ENCODE measurements at regions not wholly inside any gene's neighbourhood (a gene's known extent, or its start where the extent isn't known, plus 50 kb on each side); places are given as distances from the start of the nearest gene placed in this dataset.

DNA sequence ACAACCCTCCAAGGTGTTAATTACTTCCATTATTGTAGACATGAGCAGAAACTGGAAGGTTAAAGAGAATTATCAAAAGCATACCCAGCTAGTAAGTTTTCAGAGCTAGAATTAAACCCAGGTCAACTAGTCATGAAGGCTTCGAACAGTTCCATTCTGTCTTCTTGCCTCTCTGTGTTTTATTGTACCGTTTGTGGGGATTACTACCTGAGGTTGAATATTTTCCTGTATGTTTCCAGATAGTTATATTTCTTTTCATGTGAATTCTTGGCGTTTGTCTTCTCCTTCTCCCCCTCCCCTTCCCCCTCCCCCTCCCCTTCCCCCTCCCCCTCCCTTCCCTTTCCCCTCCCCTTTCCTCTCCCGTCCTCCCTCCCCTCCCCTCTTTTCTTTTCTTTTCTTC, 218.0 kb upstream of the GALNT17 start:
- no peak overlapping the region for H3K4me3 ChIP-seq
- no peaks in the 10 kb centered on the region for H3K9me3 ChIP-seq
- intact Hi-C loops (cut with DNase I; ENCODE audit: low total_unique reads), result loop anchor here (2.0 kb wide), 1 partner anchor 59 kb away; no protein-coding TSS in a partner anchor
- H3K27ac ChIP-seq, result no peak overlapping the region
- H3K36me3 ChIP-seq, result no peaks in the 10 kb centered on the region
- TF ChIP-seq, protein P1, sequence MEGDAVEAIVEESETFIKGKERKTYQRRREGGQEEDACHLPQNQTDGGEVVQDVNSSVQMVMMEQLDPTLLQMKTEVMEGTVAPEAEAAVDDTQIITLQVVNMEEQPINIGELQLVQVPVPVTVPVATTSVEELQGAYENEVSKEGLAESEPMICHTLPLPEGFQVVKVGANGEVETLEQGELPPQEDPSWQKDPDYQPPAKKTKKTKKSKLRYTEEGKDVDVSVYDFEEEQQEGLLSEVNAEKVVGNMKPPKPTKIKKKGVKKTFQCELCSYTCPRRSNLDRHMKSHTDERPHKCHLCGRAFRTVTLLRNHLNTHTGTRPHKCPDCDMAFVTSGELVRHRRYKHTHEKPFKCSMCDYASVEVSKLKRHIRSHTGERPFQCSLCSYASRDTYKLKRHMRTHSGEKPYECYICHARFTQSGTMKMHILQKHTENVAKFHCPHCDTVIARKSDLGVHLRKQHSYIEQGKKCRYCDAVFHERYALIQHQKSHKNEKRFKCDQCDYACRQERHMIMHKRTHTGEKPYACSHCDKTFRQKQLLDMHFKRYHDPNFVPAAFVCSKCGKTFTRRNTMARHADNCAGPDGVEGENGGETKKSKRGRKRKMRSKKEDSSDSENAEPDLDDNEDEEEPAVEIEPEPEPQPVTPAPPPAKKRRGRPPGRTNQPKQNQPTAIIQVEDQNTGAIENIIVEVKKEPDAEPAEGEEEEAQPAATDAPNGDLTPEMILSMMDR (IDR thresholded peaks at IDR 0.05), result no peak
- no peak for DNase-seq
- H3K4me1 ChIP-seq, result no peaks in the 10 kb centered on the region
- H3K27me3 ChIP-seq, result no peaks in the 10 kb centered on the region

DNA sequence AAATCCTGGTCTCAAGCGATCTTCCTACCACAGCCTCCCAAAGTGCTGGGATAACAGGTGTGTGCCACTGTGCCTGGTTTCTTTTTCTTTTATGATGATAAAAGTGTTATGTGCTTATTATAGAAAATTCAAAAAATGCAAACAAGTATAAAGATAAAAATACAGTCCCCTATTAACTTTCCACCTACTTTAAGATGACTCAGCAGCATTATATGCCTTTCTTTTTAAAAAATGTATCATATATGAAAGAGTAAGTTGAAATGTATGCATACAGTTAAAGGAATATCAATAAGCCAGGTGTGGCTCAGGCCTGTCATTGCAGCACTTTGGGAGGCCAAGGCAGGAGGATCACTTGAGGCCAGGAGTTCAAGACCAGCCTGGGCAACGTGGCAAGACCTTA, 216.9 kb upstream of the GALNT17 start:
- Histone ChIP-seq H3K4me3 (no peak overlapping the region), H3K27ac (no peak overlapping the region), H3K27me3 (no peaks in the 10 kb centered on the region), H3K36me3 (no peaks in the 10 kb centered on the region), H3K9me3 (no peaks in the 10 kb centered on the region), H3K4me1 (no peaks in the 10 kb centered on the region)
- intact Hi-C loops (cut with DNase I; ENCODE audit: low total_unique reads), result no loop called here
- TF ChIP-seq, protein P1 (IDR thresholded peaks at IDR 0.05), result no peak
- DNase-seq, result peak in 1 of 2 donors; percentile 3

DNA sequence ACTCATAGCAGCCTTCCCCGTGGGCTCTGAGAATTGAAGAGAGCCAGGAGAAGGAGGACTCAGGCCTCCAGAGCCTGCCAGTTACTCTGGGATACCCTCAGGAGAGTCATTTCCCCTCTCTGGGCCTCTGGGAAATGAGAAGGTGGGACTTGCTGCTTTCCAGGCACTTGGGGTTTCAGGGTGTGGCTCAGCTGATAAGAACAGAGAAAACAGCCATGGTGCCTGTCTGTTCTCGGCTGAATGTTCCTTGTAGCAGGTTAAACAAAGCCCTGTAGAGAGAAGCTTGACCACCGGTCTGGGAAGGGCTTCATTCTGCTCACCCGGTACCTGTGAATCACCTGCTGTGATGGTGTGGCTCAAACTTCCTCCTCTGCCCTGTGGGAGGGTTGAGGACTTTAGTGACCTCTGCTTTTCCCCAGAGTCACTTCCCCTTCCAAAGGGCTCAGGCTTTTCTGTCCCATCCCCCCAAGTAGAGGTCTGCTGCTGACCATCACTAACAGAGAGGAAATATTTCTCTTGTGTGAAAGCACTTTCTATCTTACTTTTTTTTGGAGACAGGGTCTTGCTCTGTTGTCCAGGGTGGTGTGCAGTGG, 212.4 kb upstream of the GALNT17 start:
- Histone ChIP-seq H3K36me3 (no peaks in the 10 kb centered on the region), H3K9me3 (no peaks in the 10 kb centered on the region), H3K27ac (no peak overlapping the region), H3K4me3 (no peak overlapping the region), H3K27me3 (no peaks in the 10 kb centered on the region), H3K4me1 (no peaks in the 10 kb centered on the region)
- DNase-seq, result peak in 1 of 2 donors; percentile 7
- TF ChIP-seq, protein P1 (IDR thresholded peaks at IDR 0.05), result no peak
- intact Hi-C loops (cut with DNase I; ENCODE audit: low total_unique reads), result no loop called here

DNA sequence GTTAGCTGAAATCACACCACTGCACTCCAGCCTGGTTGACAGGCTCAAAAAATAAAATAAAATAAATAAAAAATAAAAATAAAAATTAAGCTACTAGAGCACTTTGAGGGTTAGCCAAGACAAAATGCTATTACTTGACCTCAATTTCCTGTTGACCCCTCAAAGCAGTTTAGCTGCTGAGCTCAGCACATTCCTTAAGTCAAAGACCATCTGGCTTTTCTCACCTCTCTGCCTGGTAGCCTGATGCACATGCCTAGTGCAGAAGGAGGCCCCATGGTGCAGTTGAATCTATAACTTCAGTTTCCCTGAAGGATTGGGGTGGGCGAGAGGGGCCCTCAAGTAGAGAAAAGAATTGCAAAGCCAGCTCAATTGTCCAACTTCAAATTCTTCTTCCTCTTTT, 211.1 kb upstream of the GALNT17 start:
- TF ChIP-seq, protein P1 (IDR thresholded peaks at IDR 0.05), result no peak
- intact Hi-C loops (cut with DNase I; ENCODE audit: low total_unique reads), result no loop called here
- Histone ChIP-seq H3K27ac (no peak overlapping the region), H3K4me3 (no peak overlapping the region), H3K9me3 (no peaks in the 10 kb centered on the region), H3K4me1 (no peaks in the 10 kb centered on the region), H3K36me3 (no peaks in the 10 kb centered on the region), H3K27me3 (no peaks in the 10 kb centered on the region)
- no peak for DNase-seq

DNA sequence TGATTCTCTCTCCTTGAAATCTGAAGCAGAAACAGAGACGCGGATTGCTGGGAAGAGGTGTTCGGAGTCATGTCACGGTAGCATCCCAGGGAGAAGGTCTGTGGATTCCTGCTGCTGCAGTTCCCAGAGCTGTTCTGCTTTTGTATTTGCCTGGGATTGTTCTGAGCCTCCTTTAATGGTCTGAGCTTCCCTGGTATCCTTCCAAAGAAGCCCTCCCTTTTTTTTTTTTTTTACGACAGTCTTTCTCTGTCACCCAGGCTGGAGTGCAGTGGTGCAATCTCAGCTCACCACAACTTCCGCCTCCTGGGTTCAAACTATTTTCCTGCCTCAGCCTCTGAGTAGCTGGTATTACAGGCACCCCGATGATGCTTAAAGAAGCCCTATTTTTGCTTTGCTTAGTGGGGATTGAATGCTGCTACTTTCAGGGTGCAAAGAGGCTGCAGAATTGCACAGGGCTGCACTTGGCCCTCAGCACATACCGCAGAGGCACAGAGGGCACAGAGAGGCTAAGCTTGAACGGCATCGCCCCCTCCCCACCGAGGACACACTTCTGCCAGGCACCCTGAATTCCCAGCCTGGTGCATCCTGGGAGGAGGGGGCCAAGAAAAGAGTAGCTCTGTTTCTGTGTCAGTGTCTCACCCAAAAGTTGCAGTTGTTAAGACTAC, 208.6 kb upstream of the GALNT17 start:
- Histone ChIP-seq H3K9me3 (no peaks in the 10 kb centered on the region), H3K36me3 (no peaks in the 10 kb centered on the region), H3K27me3 (no peaks in the 10 kb centered on the region), H3K27ac (no peak overlapping the region), H3K4me1 (no peaks in the 10 kb centered on the region), H3K4me3 (no peak overlapping the region)
- intact Hi-C loops (cut with DNase I; ENCODE audit: low total_unique reads), result no loop called here
- TF ChIP-seq, protein P1 (IDR thresholded peaks at IDR 0.05), result no peak
- no peak for DNase-seq

All from tibial artery (tissue), 4 donors.